HL-60 (cell line): ENCODE measurements at regions not wholly inside any gene's neighbourhood (a gene's known extent, or its start where the extent isn't known, plus 50 kb on each side); places are given as distances from the start of the nearest gene placed in this dataset.

Experiments
- DNase-seq, 2 experiments: peaks; one replicate each; pipeline ENCODE4 v3.0.0-alpha.2; 2010 to 2020; ENCODE audit warnings: low read depth in 1 of 2, low spot score in 1 of 2
- H3K27ac ChIP-seq: fragments of 250-450 bp; sonication (Bioruptor Pico); replicated peaks from 2 replicates; pipeline ENCODE4 v1.5.1; 2020; ENCODE audit warnings: mild to moderate bottlenecking, moderate library complexity
- H3K27me3 ChIP-seq: fragments of 250-450 bp; sonication (Bioruptor Pico); 2 replicates; pipeline ENCODE4 v1.5.1; 2021; ENCODE audit warnings: mild to moderate bottlenecking, moderate library complexity; ENCODE audit not compliant: insufficient read depth, poor library complexity, severe bottlenecking
- H3K4me3 ChIP-seq: replicated peaks from 2 replicates; pipeline ENCODE4 v1.5.1; 2011; ENCODE audit warnings: mild to moderate bottlenecking, control low read depth, low read length; ENCODE audit not compliant: insufficient read depth
- GABPA ChIP-seq: IDR thresholded peaks from 2 replicates; pipeline ENCODE4 v1.6.1; 2012; ENCODE audit warnings: low read depth
- POLR2AphosphoS5 ChIP-seq: IDR thresholded peaks from 2 replicates; pipeline ENCODE4 v1.6.1; 2012; ENCODE audit warnings: low read depth
- REST ChIP-seq: IDR thresholded peaks from 2 replicates; pipeline ENCODE4 v1.6.1; 2012; ENCODE audit warnings: low read depth; ENCODE audit not compliant: insufficient replicate concordance
- SPI1 ChIP-seq: IDR thresholded peaks from 2 replicates; pipeline ENCODE4 v1.6.1; 2012; ENCODE audit warnings: low read depth, mild to moderate bottlenecking, borderline replicate concordance
- TF ChIP-seq, protein P1 (sequence below): IDR thresholded peaks from one replicate; pipeline ENCODE4 v1.5.1; 2011; ENCODE audit warnings: low read length, control low read depth, inconsistent platforms; ENCODE audit not compliant: insufficient read depth

GRCh38 chr1:4586611-4587160 is 67.7 kb upstream of the AJAP1 start:
- TF ChIP-seq GABPA (no peak), REST (no peak), POLR2AphosphoS5 (no peak), SPI1 (no peak)
- TF ChIP-seq, protein P1, sequence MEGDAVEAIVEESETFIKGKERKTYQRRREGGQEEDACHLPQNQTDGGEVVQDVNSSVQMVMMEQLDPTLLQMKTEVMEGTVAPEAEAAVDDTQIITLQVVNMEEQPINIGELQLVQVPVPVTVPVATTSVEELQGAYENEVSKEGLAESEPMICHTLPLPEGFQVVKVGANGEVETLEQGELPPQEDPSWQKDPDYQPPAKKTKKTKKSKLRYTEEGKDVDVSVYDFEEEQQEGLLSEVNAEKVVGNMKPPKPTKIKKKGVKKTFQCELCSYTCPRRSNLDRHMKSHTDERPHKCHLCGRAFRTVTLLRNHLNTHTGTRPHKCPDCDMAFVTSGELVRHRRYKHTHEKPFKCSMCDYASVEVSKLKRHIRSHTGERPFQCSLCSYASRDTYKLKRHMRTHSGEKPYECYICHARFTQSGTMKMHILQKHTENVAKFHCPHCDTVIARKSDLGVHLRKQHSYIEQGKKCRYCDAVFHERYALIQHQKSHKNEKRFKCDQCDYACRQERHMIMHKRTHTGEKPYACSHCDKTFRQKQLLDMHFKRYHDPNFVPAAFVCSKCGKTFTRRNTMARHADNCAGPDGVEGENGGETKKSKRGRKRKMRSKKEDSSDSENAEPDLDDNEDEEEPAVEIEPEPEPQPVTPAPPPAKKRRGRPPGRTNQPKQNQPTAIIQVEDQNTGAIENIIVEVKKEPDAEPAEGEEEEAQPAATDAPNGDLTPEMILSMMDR, result no peak

GRCh38 chr1:4587721-4588120 is 66.7 kb upstream of the AJAP1 start:
- TF ChIP-seq POLR2AphosphoS5, result no peak
- TF ChIP-seq GABPA, result no peak
- TF ChIP-seq SPI1, result no peak
- TF ChIP-seq, protein P1, result no peak
- no peak for TF ChIP-seq REST
- no peak overlapping the region for H3K27ac ChIP-seq
- no peaks in the 10 kb centered on the region for H3K27me3 ChIP-seq
- no peak for DNase-seq
- no peak overlapping the region for H3K4me3 ChIP-seq

More at GRCh38 chr1:4586611-4587160, 67.7 kb upstream of the AJAP1 start:
- DNase-seq, result no peak
- Histone ChIP-seq H3K27ac (no peak overlapping the region), H3K4me3 (no peak overlapping the region), H3K27me3 (no peaks in the 10 kb centered on the region)

GRCh38 chr1:4590756-4591155 is 63.7 kb upstream of the AJAP1 start:
- TF ChIP-seq GABPA (no peak), POLR2AphosphoS5 (no peak)
- TF ChIP-seq, protein P1, result no peak
- Histone ChIP-seq H3K27me3 (no peaks in the 10 kb centered on the region), H3K4me3 (no peak overlapping the region), H3K27ac (no peak overlapping the region)
- DNase-seq, result no peak

DNA sequence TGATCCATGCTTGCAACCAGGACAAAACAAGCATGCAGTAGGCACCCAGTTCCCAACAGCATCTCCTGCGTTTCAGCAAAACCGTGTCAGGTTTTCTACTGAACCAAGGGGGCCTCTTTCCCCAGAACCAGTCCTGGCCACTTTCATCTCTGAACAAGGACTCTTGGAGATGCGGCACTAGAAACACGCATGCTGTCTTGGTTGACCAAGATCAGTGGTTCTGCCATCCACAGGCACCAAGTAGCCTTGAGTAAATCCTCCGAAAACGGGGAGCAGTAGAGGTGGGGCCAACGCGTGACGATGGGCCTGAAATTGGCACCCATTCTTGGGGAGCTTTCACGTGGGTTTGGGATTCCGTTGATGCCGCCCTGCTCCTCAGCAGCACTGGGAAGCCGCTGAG is 62.5 kb upstream of the AJAP1 start:
- H3K27ac ChIP-seq, result no peak overlapping the region
- TF ChIP-seq REST (no peak), GABPA (no peak), SPI1 (no peak), POLR2AphosphoS5 (no peak)
- TF ChIP-seq, protein P1, result no peak
- no peak overlapping the region for H3K4me3 ChIP-seq
- no peaks in the 10 kb centered on the region for H3K27me3 ChIP-seq
- no peak for DNase-seq
